A673 (cell line): ENCODE measurements at regions not wholly inside any gene's neighbourhood (a gene's known extent, or its start where the extent isn't known, plus 50 kb on each side); places are given as distances from the start of the nearest gene placed in this dataset.

Experiments
- EZH2 ChIP-seq: fragments of 200-600 bp; sonication (generic); IDR thresholded peaks from 2 replicates; pipeline ENCODE4 v1.6.1; 2017; ENCODE audit warnings: borderline replicate concordance, low read depth, mild to moderate bottlenecking, mixed read lengths, antibody characterized with exemption, low read length; ENCODE audit not compliant: poor library complexity, severe bottlenecking
- TF ChIP-seq, protein P1 (sequence below): fragments of 300-800, 200-600 bp; sonication (generic); conservative IDR thresholded peaks from 2 replicates; pipeline ENCODE4 v1.5.1; 2017; ENCODE audit warnings: low read depth, mild to moderate bottlenecking, antibody characterized with exemption, low read length, moderate library complexity, mixed read lengths

DNA sequence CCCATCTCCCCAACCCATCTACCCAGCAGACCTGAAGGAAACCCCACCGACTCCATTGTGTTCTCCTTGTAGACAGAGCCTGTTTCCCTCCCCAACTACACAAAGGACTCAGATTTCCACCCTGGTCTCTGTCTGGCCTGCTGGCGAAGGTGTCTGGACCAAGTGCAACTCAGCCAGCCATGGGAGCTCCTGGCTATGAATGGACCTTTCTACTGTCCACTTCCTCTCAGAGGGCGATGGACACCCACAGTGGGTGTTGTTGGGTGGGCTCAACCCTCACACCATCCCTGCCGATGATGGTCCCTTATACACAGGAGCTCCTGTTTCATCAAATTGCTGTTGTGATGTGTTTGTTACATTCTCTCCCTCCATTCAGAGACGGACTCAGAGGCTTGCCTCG, 112.5 kb upstream of the PHACTR3 start:
- TF ChIP-seq, protein P1, sequence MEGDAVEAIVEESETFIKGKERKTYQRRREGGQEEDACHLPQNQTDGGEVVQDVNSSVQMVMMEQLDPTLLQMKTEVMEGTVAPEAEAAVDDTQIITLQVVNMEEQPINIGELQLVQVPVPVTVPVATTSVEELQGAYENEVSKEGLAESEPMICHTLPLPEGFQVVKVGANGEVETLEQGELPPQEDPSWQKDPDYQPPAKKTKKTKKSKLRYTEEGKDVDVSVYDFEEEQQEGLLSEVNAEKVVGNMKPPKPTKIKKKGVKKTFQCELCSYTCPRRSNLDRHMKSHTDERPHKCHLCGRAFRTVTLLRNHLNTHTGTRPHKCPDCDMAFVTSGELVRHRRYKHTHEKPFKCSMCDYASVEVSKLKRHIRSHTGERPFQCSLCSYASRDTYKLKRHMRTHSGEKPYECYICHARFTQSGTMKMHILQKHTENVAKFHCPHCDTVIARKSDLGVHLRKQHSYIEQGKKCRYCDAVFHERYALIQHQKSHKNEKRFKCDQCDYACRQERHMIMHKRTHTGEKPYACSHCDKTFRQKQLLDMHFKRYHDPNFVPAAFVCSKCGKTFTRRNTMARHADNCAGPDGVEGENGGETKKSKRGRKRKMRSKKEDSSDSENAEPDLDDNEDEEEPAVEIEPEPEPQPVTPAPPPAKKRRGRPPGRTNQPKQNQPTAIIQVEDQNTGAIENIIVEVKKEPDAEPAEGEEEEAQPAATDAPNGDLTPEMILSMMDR = no peak
- no peak for TF ChIP-seq EZH2
